ENCODE measurements at regions not wholly inside any gene's neighbourhood (a gene's known extent, or its start where the extent isn't known, plus 50 kb on each side); places are given as distances from the start of the nearest gene placed in this dataset.
A peak's percentile ranks its signal among the peaks of the same experiment; 100 is the strongest.

DNA sequence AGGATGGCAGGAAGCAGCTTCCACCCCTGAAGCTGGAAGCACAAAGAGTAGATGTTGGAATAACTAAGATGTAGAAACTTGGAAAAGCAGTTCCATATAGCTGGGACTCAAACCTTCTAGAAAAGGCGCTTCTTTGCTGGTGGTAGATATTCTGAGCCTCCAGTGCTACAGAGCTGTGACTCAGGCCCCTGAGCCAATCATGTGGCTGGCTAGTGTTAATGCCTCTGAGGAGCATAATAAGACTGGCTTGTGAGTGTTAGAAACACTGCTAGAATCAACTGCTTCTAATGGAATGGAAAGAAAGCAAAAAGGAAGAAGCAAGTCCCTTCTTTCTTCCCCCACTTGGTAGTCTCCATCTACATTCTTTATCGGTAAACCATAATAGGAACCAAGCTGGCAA lies 234.2 kb upstream of the DMAC1 start:
- H3K4me1 ChIP-seq = no peaks in the 10 kb centered on the region
- H3K9me3 ChIP-seq = no peaks in the 10 kb centered on the region
- no peaks in the 10 kb centered on the region for H3K36me3 ChIP-seq (replicated peaks)
- H3K27me3 ChIP-seq (ENCODE audit: low read depth) = no peaks in the 10 kb centered on the region
- no peak for DNase-seq (ENCODE audit: low spot score in 2 of 2)
- no peak overlapping the region for H3K4me3 ChIP-seq
- in situ Hi-C loops (cut with MboI; ENCODE audit: low sequenced_read_pairs) = no loop called here

DNA sequence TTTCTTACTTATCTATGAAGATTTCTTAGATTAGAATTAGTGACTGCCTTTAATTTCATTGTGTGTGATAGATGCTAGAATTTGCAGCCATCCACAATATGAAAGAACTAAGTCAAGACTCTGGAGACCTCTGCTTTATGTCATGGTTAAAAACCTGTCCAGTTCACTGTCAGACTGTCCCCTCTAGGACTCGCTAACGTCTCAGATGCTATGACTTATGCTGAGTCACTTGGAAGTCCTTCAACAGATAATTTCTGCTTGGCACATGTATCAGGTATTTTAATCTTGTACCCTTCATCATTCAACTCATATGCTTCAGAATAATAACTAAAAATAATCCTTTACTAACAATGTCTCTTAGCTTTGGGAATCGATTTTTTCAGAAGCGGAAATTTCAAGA lies 230.5 kb upstream of the DMAC1 start:
- no peak overlapping the region for H3K4me3 ChIP-seq
- H3K9me3 ChIP-seq = no peaks in the 10 kb centered on the region
- DNase-seq (ENCODE audit: low spot score in 2 of 2) = no peak
- H3K27me3 ChIP-seq (ENCODE audit: low read depth) = no peaks in the 10 kb centered on the region
- in situ Hi-C loops (cut with MboI; ENCODE audit: low sequenced_read_pairs) = no loop called here
- no peaks in the 10 kb centered on the region for H3K36me3 ChIP-seq (replicated peaks)
- H3K4me1 ChIP-seq = no peaks in the 10 kb centered on the region

- Histone ChIP-seq H3K9me3 (no peaks in the 10 kb centered on the region), H3K27me3 (ENCODE audit: low read depth) (no peaks in the 10 kb centered on the region), H3K4me3 (no peak overlapping the region), H3K4me1 (no peaks in the 10 kb centered on the region), H3K36me3 (replicated peaks) (no peaks in the 10 kb centered on the region)
- no peak for DNase-seq (ENCODE audit: low spot score in 2 of 2)
- in situ Hi-C loops (cut with MboI; ENCODE audit: low sequenced_read_pairs) = no loop called here
These were observed 227.8 kb upstream of the DMAC1 start for GRCh38 chr9:8027351-8027750.

GRCh38 chr9:8025551-8025950 lies 226.0 kb upstream of the DMAC1 start:
- no peak overlapping the region for H3K4me3 ChIP-seq
- H3K27me3 ChIP-seq (ENCODE audit: low read depth) = no peaks in the 10 kb centered on the region
- no peaks in the 10 kb centered on the region for H3K4me1 ChIP-seq
- no peaks in the 10 kb centered on the region for H3K36me3 ChIP-seq (replicated peaks)
- in situ Hi-C loops (cut with MboI; ENCODE audit: low sequenced_read_pairs) = no loop called here
- no peak for DNase-seq (ENCODE audit: low spot score in 2 of 2)
- H3K9me3 ChIP-seq = no peaks in the 10 kb centered on the region

GRCh38 chr9:8020186-8020585 lies 220.6 kb upstream of the DMAC1 start:
- Histone ChIP-seq H3K36me3 (replicated peaks) (no peaks in the 10 kb centered on the region), H3K4me3 (no peak overlapping the region), H3K27me3 (ENCODE audit: low read depth) (no peaks in the 10 kb centered on the region), H3K4me1 (no peaks in the 10 kb centered on the region), H3K9me3 (no peaks in the 10 kb centered on the region)
- no peak for DNase-seq (ENCODE audit: low spot score in 2 of 2)
- in situ Hi-C loops (cut with MboI; ENCODE audit: low sequenced_read_pairs) = no loop called here

GRCh38 chr9:8019636-8020035 lies 220.1 kb upstream of the DMAC1 start:
- Histone ChIP-seq H3K9me3 (no peaks in the 10 kb centered on the region), H3K4me1 (no peaks in the 10 kb centered on the region)
- in situ Hi-C loops (cut with MboI; ENCODE audit: low sequenced_read_pairs) = no loop called here

DNA sequence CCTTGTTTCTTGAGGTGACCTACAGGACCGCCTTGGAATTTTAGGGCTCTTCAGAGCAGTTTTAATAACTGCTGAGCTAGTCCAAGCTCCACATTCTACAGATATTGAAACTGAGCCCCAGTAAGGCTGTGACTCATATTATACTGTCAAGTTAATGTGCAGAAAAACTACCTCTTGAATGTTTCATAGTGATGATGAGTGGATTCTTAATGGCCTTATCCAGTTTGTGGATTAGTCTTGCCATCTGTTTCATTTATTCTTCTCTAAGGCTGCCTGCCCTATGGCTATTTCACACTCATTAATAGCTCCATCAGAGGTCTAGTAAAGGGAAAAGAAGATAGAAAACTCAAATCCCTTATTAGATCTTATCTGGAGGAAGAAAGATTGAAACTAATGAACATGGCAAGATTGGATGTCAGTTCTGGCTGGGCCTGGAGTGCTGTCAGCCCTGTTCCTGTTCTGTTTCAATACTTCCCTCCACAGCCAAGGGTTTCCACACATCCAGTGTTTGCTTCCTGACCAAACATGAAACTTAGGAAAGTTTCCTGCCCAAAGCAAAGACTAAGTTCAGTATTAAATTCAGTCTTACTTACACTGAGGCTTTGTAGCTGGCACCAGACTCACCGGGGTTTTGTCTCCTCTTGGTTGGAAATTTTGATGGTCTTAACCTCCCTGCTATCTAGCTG lies 215.6 kb upstream of the DMAC1 start:
- H3K27me3 ChIP-seq (ENCODE audit: low read depth) = no peaks in the 10 kb centered on the region
- no peaks in the 10 kb centered on the region for H3K36me3 ChIP-seq (replicated peaks)
- no peak for DNase-seq (ENCODE audit: low spot score in 2 of 2)
- no peaks in the 10 kb centered on the region for H3K4me1 ChIP-seq
- no peak overlapping the region for H3K4me3 ChIP-seq
- H3K9me3 ChIP-seq = no peaks in the 10 kb centered on the region
- in situ Hi-C loops (cut with MboI; ENCODE audit: low sequenced_read_pairs) = no loop called here

More at GRCh38 chr9:8019636-8020035, 220.1 kb upstream of the DMAC1 start:
- Histone ChIP-seq H3K4me3 (no peak overlapping the region), H3K36me3 (replicated peaks) (no peaks in the 10 kb centered on the region), H3K27me3 (ENCODE audit: low read depth) (no peaks in the 10 kb centered on the region)
- no peak for DNase-seq (ENCODE audit: low spot score in 2 of 2)

DNA sequence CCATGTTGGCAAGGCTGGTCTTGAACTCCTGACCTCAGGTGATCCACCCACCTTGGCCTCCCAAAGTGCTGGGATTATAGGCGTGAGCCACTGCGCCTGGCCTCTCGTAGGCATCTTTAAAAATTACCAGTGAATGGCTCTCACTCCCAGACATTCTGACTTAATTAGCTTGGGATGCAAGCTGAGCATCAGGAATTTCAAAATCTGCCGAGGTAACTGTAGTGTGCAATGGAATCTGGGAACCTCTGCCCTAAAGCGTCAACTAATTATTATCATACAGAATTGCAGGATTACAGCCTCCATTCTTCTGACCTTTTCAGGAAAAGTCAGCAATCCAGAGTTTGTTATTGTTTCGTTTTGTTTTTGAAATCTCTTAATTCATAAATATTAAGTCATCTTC lies 213.4 kb upstream of the DMAC1 start:
- Histone ChIP-seq H3K9me3 (no peaks in the 10 kb centered on the region), H3K36me3 (replicated peaks) (no peaks in the 10 kb centered on the region), H3K4me3 (no peak overlapping the region), H3K4me1 (no peaks in the 10 kb centered on the region), H3K27me3 (ENCODE audit: low read depth) (no peaks in the 10 kb centered on the region)
- no peak for DNase-seq (ENCODE audit: low spot score in 2 of 2)
- in situ Hi-C loops (cut with MboI; ENCODE audit: low sequenced_read_pairs) = no loop called here

DNA sequence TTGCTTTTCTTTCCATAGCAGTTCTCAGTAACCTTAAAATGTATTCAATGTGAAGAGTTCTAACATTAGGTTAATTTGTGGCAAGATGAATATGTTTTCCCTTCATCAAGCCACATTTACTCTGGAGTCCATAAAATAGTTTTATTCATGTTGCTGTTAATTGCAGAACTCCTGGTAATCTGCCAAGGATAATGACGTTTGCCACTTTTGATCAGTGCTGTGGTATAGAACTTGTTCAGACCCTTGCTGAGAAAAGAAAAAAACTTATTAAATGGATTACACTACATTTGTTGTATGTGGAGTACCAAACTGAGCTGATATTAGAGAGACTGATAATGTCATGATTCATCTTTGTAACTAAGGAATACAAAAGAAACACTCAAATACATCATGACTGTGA lies 212.4 kb upstream of the DMAC1 start:
- in situ Hi-C loops (cut with MboI; ENCODE audit: low sequenced_read_pairs) = no loop called here
- Histone ChIP-seq H3K4me1 (no peaks in the 10 kb centered on the region), H3K9me3 (no peaks in the 10 kb centered on the region), H3K36me3 (replicated peaks) (no peaks in the 10 kb centered on the region), H3K4me3 (no peak overlapping the region), H3K27me3 (ENCODE audit: low read depth) (no peaks in the 10 kb centered on the region)
- DNase-seq (ENCODE audit: low spot score in 2 of 2) = no peak

DNA sequence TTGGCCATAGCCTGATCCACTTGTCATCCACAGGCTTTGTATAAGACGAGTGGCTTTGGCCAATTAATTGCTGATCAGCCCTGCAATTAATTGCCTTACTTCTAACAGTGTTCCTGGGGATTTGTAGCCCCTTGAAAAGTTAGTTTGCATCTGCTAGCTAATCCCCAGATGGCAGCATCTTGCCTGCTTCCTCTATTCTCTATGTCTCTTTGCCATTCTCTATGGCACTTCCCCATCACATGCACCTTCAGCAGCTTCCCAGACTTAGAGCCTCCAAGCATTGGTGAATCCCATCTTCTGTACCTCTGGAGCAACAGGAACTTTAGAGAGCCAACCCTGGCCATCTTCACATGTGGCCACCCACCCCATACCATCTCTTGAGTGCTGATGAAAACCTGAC lies 197.0 kb upstream of the DMAC1 start:
- no peak for DNase-seq (ENCODE audit: low spot score in 2 of 2)

GRCh38 chr9:7988644-7989280 lies 189.2 kb upstream of the DMAC1 start:
- Histone ChIP-seq H3K27me3 (ENCODE audit: low read depth) (no peaks in the 10 kb centered on the region), H3K36me3 (replicated peaks) (no peaks in the 10 kb centered on the region), H3K9me3 (no peaks in the 10 kb centered on the region), H3K4me1 (peaks cover 5% of the 10 kb centered on the region), H3K4me3 (no peak overlapping the region)
- in situ Hi-C loops (cut with MboI; ENCODE audit: low sequenced_read_pairs) = no loop called here
- DNase-seq (ENCODE audit: low spot score in 2 of 2) = no peak

More for the DNA sequence above, 197.0 kb upstream of the DMAC1 start:
- no peaks in the 10 kb centered on the region for H3K36me3 ChIP-seq (replicated peaks)
- no peak overlapping the region for H3K4me3 ChIP-seq
- in situ Hi-C loops (cut with MboI; ENCODE audit: low sequenced_read_pairs) = no loop called here
- no peaks in the 10 kb centered on the region for H3K9me3 ChIP-seq
- H3K27me3 ChIP-seq (ENCODE audit: low read depth) = no peaks in the 10 kb centered on the region
- peaks cover 6% of the 10 kb centered on the region; the same call in 1 of the 2 replicates for H3K4me1 ChIP-seq

GRCh38 chr9:7984692-7985091 lies 185.1 kb upstream of the DMAC1 start:
- H3K9me3 ChIP-seq = no peaks in the 10 kb centered on the region
- H3K4me3 ChIP-seq = no peak overlapping the region
- no peak for DNase-seq (ENCODE audit: low spot score in 2 of 2)
- in situ Hi-C loops (cut with MboI; ENCODE audit: low sequenced_read_pairs) = no loop called here
- H3K4me1 ChIP-seq = peaks cover 15% of the 10 kb centered on the region
- H3K36me3 ChIP-seq (replicated peaks) = no peaks in the 10 kb centered on the region
- H3K27me3 ChIP-seq (ENCODE audit: low read depth) = no peaks in the 10 kb centered on the region

- Histone ChIP-seq H3K27me3 (ENCODE audit: low read depth) (no peaks in the 10 kb centered on the region), H3K4me3 (no peak overlapping the region), H3K4me1 (peaks cover 15% of the 10 kb centered on the region), H3K9me3 (no peaks in the 10 kb centered on the region), H3K36me3 (replicated peaks) (no peaks in the 10 kb centered on the region)
- no peak for DNase-seq (ENCODE audit: low spot score in 2 of 2)
- in situ Hi-C loops (cut with MboI; ENCODE audit: low sequenced_read_pairs) = no loop called here
These were observed 184.6 kb upstream of the DMAC1 start for GRCh38 chr9:7984203-7984602.

- peaks cover 15% of the 10 kb centered on the region for H3K4me1 ChIP-seq
- H3K4me3 ChIP-seq = no peak overlapping the region
- H3K27me3 ChIP-seq (ENCODE audit: low read depth) = no peaks in the 10 kb centered on the region
- in situ Hi-C loops (cut with MboI; ENCODE audit: low sequenced_read_pairs) = no loop called here
- no peaks in the 10 kb centered on the region for H3K36me3 ChIP-seq (replicated peaks)
- H3K9me3 ChIP-seq = no peaks in the 10 kb centered on the region
- peak; percentile 11 to 83 for DNase-seq (ENCODE audit: low spot score in 2 of 2)
These were observed 183.9 kb upstream of the DMAC1 start for GRCh38 chr9:7983490-7983889.

DNA sequence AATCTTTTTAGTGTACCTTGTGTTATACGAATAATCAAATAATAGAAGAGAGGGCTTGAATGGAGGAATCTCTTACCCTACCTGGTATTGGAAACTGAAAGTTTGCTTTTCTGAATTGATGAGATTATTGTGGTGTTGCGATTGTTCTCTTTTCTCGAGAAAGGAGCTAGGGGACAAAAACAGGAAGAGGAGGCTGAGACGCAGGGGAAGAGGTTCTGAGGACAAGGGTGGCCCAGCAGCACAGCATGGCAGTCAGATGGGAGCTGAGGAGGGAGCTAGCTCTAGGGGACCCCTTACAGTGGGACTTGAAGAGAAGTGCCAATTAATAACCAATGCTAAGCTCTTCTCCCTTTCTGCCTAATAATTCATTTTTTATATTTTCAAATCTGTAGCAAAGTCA lies 183.3 kb upstream of the DMAC1 start:
- Histone ChIP-seq H3K27me3 (ENCODE audit: low read depth) (no peaks in the 10 kb centered on the region), H3K4me1 (peaks cover 15% of the 10 kb centered on the region), H3K4me3 (no peak overlapping the region), H3K36me3 (replicated peaks) (no peaks in the 10 kb centered on the region), H3K9me3 (no peaks in the 10 kb centered on the region)
- peak in 1 of 2 experiments; percentile 12 for DNase-seq (ENCODE audit: low spot score in 2 of 2)
- in situ Hi-C loops (cut with MboI; ENCODE audit: low sequenced_read_pairs) = no loop called here

Measured in HAP-1 (cell line).